HG03354 (cell line): ENCODE measurements at regions not wholly inside any gene's neighbourhood (a gene's known extent, or its start where the extent isn't known, plus 50 kb on each side); places are given as distances from the start of the nearest gene placed in this dataset.
A peak's percentile ranks its signal among the peaks of the same experiment; 100 is the strongest.
"Not testable (repeated sequence)": the region's sequence is repeated elsewhere in the genome, so short reads cannot be mapped to it uniquely, and the experiment has no call there.

ENCODE experiments used
- ATAC-seq: cut with Tn5 transposase; IDR thresholded peaks from one replicate; pipeline ENCODE4 v1.9.1; 2021; ENCODE audit warnings: mild to moderate bottlenecking; ENCODE audit not compliant: unreplicated experiment, poor library complexity, severe bottlenecking

GRCh38 chr17:26936645-26937044, 357.3 kb upstream of the WSB1 start:
- peak; percentile 48 for ATAC-seq

GRCh38 chr17:26937750-26938322, 356.1 kb upstream of the WSB1 start:
- ATAC-seq: peak; percentile 40

- ATAC-seq: not testable (repeated sequence)
These were observed 354.2 kb upstream of the WSB1 start for GRCh38 chr17:26939755-26940154.

- not testable (repeated sequence) for ATAC-seq
These were observed 353.3 kb upstream of the WSB1 start for GRCh38 chr17:26940587-26940986.

GRCh38 chr17:26962255-26963162, 331.4 kb upstream of the WSB1 start:
- ATAC-seq: no peak

GRCh38 chr17:26963163-26963503, 330.8 kb upstream of the WSB1 start:
- ATAC-seq: no peak

- not testable (repeated sequence) for ATAC-seq
These were observed 327.9 kb upstream of the WSB1 start for GRCh38 chr17:26965898-26966624.

- ATAC-seq: not testable (repeated sequence)
These were observed 327.2 kb upstream of the WSB1 start for GRCh38 chr17:26966625-26967179.

GRCh38 chr17:26981845-26982425, 312.0 kb upstream of the WSB1 start:
- not testable (repeated sequence) for ATAC-seq

GRCh38 chr17:26982563-26982962, 311.4 kb upstream of the WSB1 start:
- not testable (repeated sequence) for ATAC-seq

- ATAC-seq: not testable (repeated sequence)
These were observed 306.1 kb upstream of the WSB1 start for GRCh38 chr17:26987851-26988250.

- not testable (repeated sequence) for ATAC-seq
These were observed 299.3 kb upstream of the WSB1 start for GRCh38 chr17:26994648-26995047.

- not testable (repeated sequence) for ATAC-seq
These were observed 297.6 kb upstream of the WSB1 start for GRCh38 chr17:26996146-26996916.

GRCh38 chr17:27007734-27008531, 286.0 kb upstream of the WSB1 start:
- ATAC-seq: not testable (repeated sequence)

GRCh38 chr17:27009087-27009486, 284.8 kb upstream of the WSB1 start:
- no peak for ATAC-seq

- ATAC-seq: not testable (repeated sequence)
These were observed 283.8 kb upstream of the WSB1 start for GRCh38 chr17:27010138-27010537.

- not testable (repeated sequence) for ATAC-seq
These were observed 263.4 kb upstream of the WSB1 start for GRCh38 chr17:27030552-27030951.

- no peak for ATAC-seq
These were observed 255.2 kb upstream of the WSB1 start for GRCh38 chr17:27038676-27039075.
